CD4-positive, alpha-beta memory T cell (primary cell): ENCODE measurements at regions not wholly inside any gene's neighbourhood (a gene's known extent, or its start where the extent isn't known, plus 50 kb on each side); places are given as distances from the start of the nearest gene placed in this dataset.
"Not testable (repeated sequence)": the region's sequence is repeated elsewhere in the genome, so short reads cannot be mapped to it uniquely, and the experiment has no call there.

Experiments used
- CTCF ChIA-PET: fragments of 350-600 bp; sonication (Branson Sonifier 250); formaldehyde crosslinking; loops from one replicate; lab custom pipeline; 2021; ENCODE audit warnings: inconsistent platforms; ENCODE audit not compliant: partially characterized antibody; lab: Charles Lee
- POLR2A ChIA-PET: fragments of 350-600 bp; sonication (Branson Sonifier 250); formaldehyde crosslinking; loops from one replicate; lab custom pipeline; 2021; ENCODE audit not compliant: partially characterized antibody; lab: Charles Lee
- DNase-seq, 5 donors: peaks; one replicate each; pipeline versions ENCODE4 v3.0.0 to v3.0.0-alpha.2; 2020 to 2022; ENCODE audit warnings: mixed read lengths in 1 of 5
- H3K27ac ChIP-seq: one replicate; pipeline ENCODE4 v1.7.0; 2013; ENCODE audit warnings: low read depth, low read length
- H3K27me3 ChIP-seq: 2 replicates; pipeline ENCODE4 v1.7.0; 2013; ENCODE audit warnings: mild to moderate bottlenecking, low read length, moderate library complexity; ENCODE audit not compliant: insufficient read depth
- H3K36me3 ChIP-seq: 2 replicates; pipeline ENCODE4 v1.7.0; 2013; ENCODE audit warnings: mild to moderate bottlenecking, low read length, moderate library complexity; ENCODE audit not compliant: insufficient read depth
- H3K4me1 ChIP-seq: 2 replicates; pipeline ENCODE4 v1.7.0; 2013; ENCODE audit warnings: mild to moderate bottlenecking, low read length, moderate library complexity; ENCODE audit not compliant: insufficient read depth
- H3K4me3 ChIP-seq, 2 donors: one replicate each; pipeline ENCODE4 v1.7.0; 2013; ENCODE audit warnings: low read length in 2 of 2, mild to moderate bottlenecking in 1 of 2
- H3K9me3 ChIP-seq, 2 donors: one replicate each; pipeline ENCODE4 v1.7.0; 2013; ENCODE audit warnings: low read length in 2 of 2, control low read depth in 1 of 2; ENCODE audit not compliant: control insufficient read depth in 1 of 2
- H3K27ac Mint-ChIP-seq, 7 donors: one replicate each; pipeline ENCODE4 v1.8.0; 2020 to 2021; ENCODE audit warnings: mixed read lengths in 7 of 7, mild to moderate bottlenecking in 6 of 7, inconsistent platforms in 3 of 7, moderate library complexity in 3 of 7
- H3K27me3 Mint-ChIP-seq, 2 donors: one replicate each; pipeline ENCODE4 v1.8.0; 2020 to 2021; ENCODE audit warnings: mixed read lengths in 2 of 2
- H3K36me3 Mint-ChIP-seq, 2 donors: one replicate each; pipeline ENCODE4 v1.8.0; 2020 to 2021; ENCODE audit warnings: mixed read lengths in 2 of 2, inconsistent platforms in 1 of 2, mild to moderate bottlenecking in 1 of 2
- H3K4me1 Mint-ChIP-seq, 4 donors: one replicate each; pipeline ENCODE4 v1.8.0; 2020 to 2021; ENCODE audit warnings: mixed read lengths in 4 of 4, mild to moderate bottlenecking in 1 of 4
- H3K4me3 Mint-ChIP-seq, 8 donors: one replicate each; pipeline ENCODE4 v1.8.0; 2020 to 2021; ENCODE audit warnings: mixed read lengths in 8 of 8, mild to moderate bottlenecking in 7 of 8, moderate library complexity in 6 of 8, inconsistent platforms in 3 of 8
- H3K9me3 Mint-ChIP-seq, 8 donors: one replicate each; pipeline ENCODE4 v1.8.0; 2020 to 2021; ENCODE audit warnings: mixed read lengths in 8 of 8, mild to moderate bottlenecking in 5 of 8, inconsistent platforms in 3 of 8, moderate library complexity in 1 of 8
- intact Hi-C: fragments of 100-400 bp; cut with micrococcal nuclease; formaldehyde crosslinking; loops from one replicate; pipeline ENCODE4 v1.15.1; 2023

- Mint-ChIP-seq H3K36me3 (no peaks in the 10 kb centered on the region), H3K4me3 (no peak overlapping the region), H3K4me1 (no peaks in the 10 kb centered on the region), H3K27me3 (peaks cover 11 to 15% of the 10 kb centered on the region in 2 donors), H3K27ac (no peak overlapping the region), H3K9me3 (peaks cover 0 to 7% (median 0%) of the 10 kb centered on the region in 8 donors)
- Histone ChIP-seq H3K4me1 (no peaks in the 10 kb centered on the region), H3K27me3 (no peaks in the 10 kb centered on the region), H3K4me3 (no peak overlapping the region), H3K36me3 (no peaks in the 10 kb centered on the region), H3K27ac (no peak overlapping the region), H3K9me3 (no peaks in the 10 kb centered on the region)
- DNase-seq: no peak
- CTCF ChIA-PET: no interaction called here
- intact Hi-C loops: no loop called here
- POLR2A ChIA-PET: no interaction called here
Measured at GRCh38 chr1:30461640-30462039, 261.7 kb downstream of the MATN1 start.

GRCh38 chr1:30460661-30461060 lies 262.7 kb downstream of the MATN1 start:
- H3K27ac ChIP-seq: no peak overlapping the region
- CTCF ChIA-PET: no interaction called here
- POLR2A ChIA-PET: no interaction called here
- H3K4me3 ChIP-seq: no peak overlapping the region
- intact Hi-C loops: no loop called here
- H3K36me3 ChIP-seq: no peaks in the 10 kb centered on the region
- no peaks in the 10 kb centered on the region for H3K36me3 Mint-ChIP-seq
- no peak overlapping the region for H3K27ac Mint-ChIP-seq
- H3K4me1 ChIP-seq: no peaks in the 10 kb centered on the region
- H3K27me3 Mint-ChIP-seq: peaks cover 11 to 15% of the 10 kb centered on the region in 2 donors
- H3K27me3 ChIP-seq: no peaks in the 10 kb centered on the region
- peaks cover 0 to 7% (median under 1%) of the 10 kb centered on the region in 8 donors for H3K9me3 Mint-ChIP-seq
- H3K4me1 Mint-ChIP-seq: no peaks in the 10 kb centered on the region
- no peak overlapping the region for H3K4me3 Mint-ChIP-seq
- no peak for DNase-seq
- no peaks in the 10 kb centered on the region for H3K9me3 ChIP-seq

- intact Hi-C loops, DNase-seq, H3K36me3 Mint-ChIP-seq, H3K4me1 Mint-ChIP-seq, POLR2A ChIA-PET, H3K27me3 ChIP-seq, CTCF ChIA-PET, H3K27ac Mint-ChIP-seq, H3K36me3 ChIP-seq, H3K9me3 ChIP-seq, H3K27ac ChIP-seq, H3K4me1 ChIP-seq, H3K9me3 Mint-ChIP-seq, H3K4me3 Mint-ChIP-seq, H3K4me3 ChIP-seq: not testable (repeated sequence)
- H3K27me3 Mint-ChIP-seq: peaks cover 11 to 15% of the 10 kb centered on the region in 2 donors
Measured at GRCh38 chr1:30458730-30459485, 264.5 kb downstream of the MATN1 start.

- H3K27me3 Mint-ChIP-seq: peaks cover 3 to 12% of the 10 kb centered on the region in 2 donors
- no peaks in the 10 kb centered on the region for H3K4me1 Mint-ChIP-seq
- Histone ChIP-seq H3K36me3 (no peaks in the 10 kb centered on the region), H3K27ac (no peak overlapping the region), H3K27me3 (no peaks in the 10 kb centered on the region), H3K9me3 (no peaks in the 10 kb centered on the region), H3K4me1 (no peaks in the 10 kb centered on the region), H3K4me3 (no peak overlapping the region)
- DNase-seq: no peak
- H3K4me3 Mint-ChIP-seq: no peak overlapping the region
- CTCF ChIA-PET: no interaction called here
- no peaks in the 10 kb centered on the region for H3K36me3 Mint-ChIP-seq
- intact Hi-C loops: no loop called here
- no peak overlapping the region for H3K27ac Mint-ChIP-seq
- H3K9me3 Mint-ChIP-seq: peaks cover 0 to 3% (median 0%) of the 10 kb centered on the region in 8 donors
- POLR2A ChIA-PET: no interaction called here
Measured at GRCh38 chr1:30452925-30453324, 270.5 kb downstream of the MATN1 start.

- peaks cover 0 to 3% (median 0%) of the 10 kb centered on the region in 8 donors for H3K9me3 Mint-ChIP-seq
- POLR2A ChIA-PET: no interaction called here
Measured at GRCh38 chr1:30452170-30452569, 271.2 kb downstream of the MATN1 start.

GRCh38 chr1:30451532-30452125 lies 271.8 kb downstream of the MATN1 start:
- ChIA-PET POLR2A (no interaction called here), CTCF (no interaction called here)
- Mint-ChIP-seq H3K4me1 (no peaks in the 10 kb centered on the region), H3K27me3 (peaks cover under 1 to 6% of the 10 kb centered on the region in 2 donors), H3K36me3 (no peaks in the 10 kb centered on the region), H3K9me3 (peaks cover 0 to 3% (median 0%) of the 10 kb centered on the region in 8 donors), H3K27ac (no peak overlapping the region), H3K4me3 (no peak overlapping the region)
- DNase-seq: no peak
- no peak overlapping the region for H3K27ac ChIP-seq
- intact Hi-C loops: no loop called here
- H3K27me3 ChIP-seq: no peaks in the 10 kb centered on the region
- no peaks in the 10 kb centered on the region for H3K9me3 ChIP-seq
- H3K36me3 ChIP-seq: no peaks in the 10 kb centered on the region
- no peaks in the 10 kb centered on the region for H3K4me1 ChIP-seq
- H3K4me3 ChIP-seq: no peak overlapping the region

More at GRCh38 chr1:30452170-30452569, 271.2 kb downstream of the MATN1 start:
- no peak overlapping the region for H3K27ac ChIP-seq
- no peaks in the 10 kb centered on the region for H3K36me3 ChIP-seq
- CTCF ChIA-PET: no interaction called here
- intact Hi-C loops: no loop called here
- Mint-ChIP-seq H3K27ac (no peak overlapping the region), H3K36me3 (no peaks in the 10 kb centered on the region), H3K27me3 (peaks cover 3 to 8% of the 10 kb centered on the region in 2 donors), H3K4me1 (no peaks in the 10 kb centered on the region), H3K4me3 (no peak overlapping the region)
- H3K4me1 ChIP-seq: no peaks in the 10 kb centered on the region
- H3K9me3 ChIP-seq: no peaks in the 10 kb centered on the region
- no peak for DNase-seq
- no peaks in the 10 kb centered on the region for H3K27me3 ChIP-seq
- no peak overlapping the region for H3K4me3 ChIP-seq

GRCh38 chr1:30450818-30451233 lies 272.6 kb downstream of the MATN1 start:
- H3K27me3 Mint-ChIP-seq: peaks cover 0 to 2% of the 10 kb centered on the region in 2 donors
- no peaks in the 10 kb centered on the region for H3K36me3 Mint-ChIP-seq
- H3K27ac ChIP-seq: no peak overlapping the region
- no peaks in the 10 kb centered on the region for H3K9me3 ChIP-seq
- H3K36me3 ChIP-seq: no peaks in the 10 kb centered on the region
- no peak overlapping the region for H3K4me3 Mint-ChIP-seq
- no peak for DNase-seq
- CTCF ChIA-PET: no interaction called here
- H3K27me3 ChIP-seq: no peaks in the 10 kb centered on the region
- no peaks in the 10 kb centered on the region for H3K4me1 Mint-ChIP-seq
- H3K9me3 Mint-ChIP-seq: peaks cover 0 to 3% (median 0%) of the 10 kb centered on the region in 8 donors
- H3K27ac Mint-ChIP-seq: no peak overlapping the region
- intact Hi-C loops: no loop called here
- POLR2A ChIA-PET: no interaction called here
- no peak overlapping the region for H3K4me3 ChIP-seq
- H3K4me1 ChIP-seq: no peaks in the 10 kb centered on the region
